Thymus (tissue), 11 donors: ENCODE measurements at regions not wholly inside any gene's neighbourhood (a gene's known extent, or its start where the extent isn't known, plus 50 kb on each side); places are given as distances from the start of the nearest gene placed in this dataset.

Experiments
- DNase-seq, 9 donors: peaks; one replicate each; pipeline ENCODE4 v3.0.0-alpha.2; 2013; ENCODE audit warnings: low spot score in 9 of 9, low read depth in 6 of 9, missing footprints in 1 of 9
- H3K27ac ChIP-seq, 2 donors: one replicate each; pipeline ENCODE4 v1.5.1; 2013; ENCODE audit warnings: control low read depth in 1 of 2, low read depth in 1 of 2, low read length in 1 of 2, mild to moderate bottlenecking in 1 of 2, moderate library complexity in 1 of 2
- H3K27me3 ChIP-seq, 2 donors: one replicate each; pipeline ENCODE4 v1.5.1; 2013; ENCODE audit warnings: low read length in 1 of 2; ENCODE audit not compliant: control insufficient read depth in 2 of 2, insufficient read depth in 1 of 2
- H3K36me3 ChIP-seq, 2 donors: one replicate each; pipeline ENCODE4 v1.5.1; 2013; ENCODE audit warnings: low read length in 1 of 2, mild to moderate bottlenecking in 1 of 2, moderate library complexity in 1 of 2; ENCODE audit not compliant: control insufficient read depth in 2 of 2, insufficient read depth in 2 of 2
- H3K4me1 ChIP-seq, 2 donors: one replicate each; pipeline ENCODE4 v1.5.1; 2013; ENCODE audit warnings: low read length in 2 of 2; ENCODE audit not compliant: control insufficient read depth in 2 of 2, insufficient read depth in 2 of 2
- H3K4me3 ChIP-seq, 2 donors: one replicate each; pipeline ENCODE4 v1.5.1; 2013; ENCODE audit warnings: low read length in 2 of 2, control low read depth in 1 of 2, mild to moderate bottlenecking in 1 of 2
- H3K9me3 ChIP-seq, 2 donors: one replicate each; pipeline ENCODE4 v1.5.1; 2013; ENCODE audit warnings: low read length in 1 of 2, mild to moderate bottlenecking in 1 of 2; ENCODE audit not compliant: control insufficient read depth in 2 of 2, insufficient read depth in 1 of 2
- WGBS: extraction: QIAGEN DNeasy Blood & Tissue Kit; methylation state at CpG from one replicate; pipeline ENCODE4 v1.1.7; 2013; 5-methylcytosine and 5-hydroxymethylcytosine counted together
- donor health status: healthy.

DNA sequence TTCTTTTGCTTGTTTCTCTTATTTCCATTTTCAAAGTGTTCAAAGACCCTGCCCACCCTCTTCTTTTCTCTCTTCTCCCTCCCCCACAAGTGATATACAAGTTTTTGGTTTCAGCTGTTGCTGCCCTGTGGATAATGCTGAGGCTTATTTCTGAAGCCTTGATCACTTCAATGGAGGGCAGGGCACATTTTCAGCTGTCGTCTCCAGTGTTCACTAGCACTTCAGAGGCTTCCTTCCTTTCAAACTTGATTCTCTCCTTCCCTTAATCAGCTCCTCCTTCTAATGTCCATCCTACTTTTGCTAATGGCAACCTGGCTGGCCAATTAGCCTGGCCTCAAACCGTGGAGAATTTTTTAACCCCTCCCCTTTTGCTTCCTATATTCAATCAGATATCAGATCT is 435.7 kb upstream of the RUNX1 start:
- no peaks in the 10 kb centered on the region for H3K27me3 ChIP-seq
- WGBS, result 94% methylated on average over 2 of the region's 2 CpGs
- no peak for DNase-seq
- H3K27ac ChIP-seq, result no peak overlapping the region
- no peaks in the 10 kb centered on the region for H3K4me1 ChIP-seq
- H3K9me3 ChIP-seq, result no peaks in the 10 kb centered on the region
- H3K4me3 ChIP-seq, result no peak overlapping the region
- no peaks in the 10 kb centered on the region for H3K36me3 ChIP-seq

DNA sequence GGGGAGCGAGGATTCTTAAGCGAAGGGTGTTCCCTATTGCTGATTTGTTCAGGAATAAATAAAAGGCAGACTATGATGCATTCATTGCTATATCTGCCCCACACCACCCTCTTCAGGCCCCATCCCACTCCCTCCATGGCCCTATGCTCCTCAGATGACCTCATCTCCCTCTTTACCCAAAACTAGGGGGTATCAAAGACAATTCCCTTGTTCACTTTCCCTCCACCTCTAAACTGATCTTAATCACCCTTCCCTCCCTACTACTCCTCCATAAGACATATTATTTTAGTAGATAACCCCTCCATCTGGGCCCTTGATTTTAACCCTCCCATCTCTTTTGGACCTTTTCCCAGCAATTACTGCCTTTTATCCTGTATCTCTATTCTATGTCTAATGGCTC is 434.9 kb upstream of the RUNX1 start:
- over 99% methylated on average over 2 of the region's 2 CpGs for WGBS
- DNase-seq, result no peak
- H3K36me3 ChIP-seq, result no peaks in the 10 kb centered on the region
- H3K9me3 ChIP-seq, result no peaks in the 10 kb centered on the region
- no peaks in the 10 kb centered on the region for H3K27me3 ChIP-seq
- no peaks in the 10 kb centered on the region for H3K4me1 ChIP-seq
- no peak overlapping the region for H3K4me3 ChIP-seq
- no peak overlapping the region for H3K27ac ChIP-seq

DNA sequence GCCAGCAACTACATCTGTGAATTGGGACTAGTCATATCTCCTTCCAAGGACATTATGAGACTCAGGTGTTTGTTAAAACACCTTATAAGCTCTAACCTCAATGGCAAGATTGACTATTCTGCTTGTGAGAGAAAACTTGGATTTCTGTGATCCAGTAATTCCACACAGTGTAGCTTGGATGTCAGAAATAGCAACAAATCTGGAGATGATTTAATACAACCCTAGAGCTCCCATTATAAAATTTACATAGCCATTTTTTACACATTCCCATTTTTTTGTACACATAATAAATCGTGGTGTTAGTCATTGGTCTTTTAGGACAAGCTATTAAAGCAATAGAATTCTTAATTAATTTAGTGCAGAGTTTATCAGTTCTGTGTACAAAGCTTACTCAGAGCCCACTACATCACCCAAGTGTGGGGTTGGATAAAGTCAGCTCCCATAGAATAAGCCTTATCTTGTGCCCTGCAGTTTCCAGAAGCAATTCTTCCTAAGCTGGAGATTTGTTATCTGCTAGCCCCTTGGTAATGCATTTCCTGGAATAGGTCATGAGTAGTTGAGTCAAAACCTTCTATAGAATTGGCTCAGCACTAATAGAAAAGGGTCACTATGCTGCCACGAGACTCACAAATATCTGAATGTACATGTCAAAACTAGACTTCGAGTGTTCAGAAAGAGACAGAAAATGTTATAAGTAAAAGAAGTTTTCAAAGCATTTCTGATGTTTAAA is 434.0 kb upstream of the RUNX1 start:
- Histone ChIP-seq H3K4me1 (no peaks in the 10 kb centered on the region), H3K9me3 (no peaks in the 10 kb centered on the region), H3K27me3 (no peaks in the 10 kb centered on the region), H3K27ac (no peak overlapping the region), H3K36me3 (no peaks in the 10 kb centered on the region), H3K4me3 (no peak overlapping the region)
- DNase-seq, result no peak
- WGBS, result 96% methylated on average over 3 of the region's 3 CpGs

DNA sequence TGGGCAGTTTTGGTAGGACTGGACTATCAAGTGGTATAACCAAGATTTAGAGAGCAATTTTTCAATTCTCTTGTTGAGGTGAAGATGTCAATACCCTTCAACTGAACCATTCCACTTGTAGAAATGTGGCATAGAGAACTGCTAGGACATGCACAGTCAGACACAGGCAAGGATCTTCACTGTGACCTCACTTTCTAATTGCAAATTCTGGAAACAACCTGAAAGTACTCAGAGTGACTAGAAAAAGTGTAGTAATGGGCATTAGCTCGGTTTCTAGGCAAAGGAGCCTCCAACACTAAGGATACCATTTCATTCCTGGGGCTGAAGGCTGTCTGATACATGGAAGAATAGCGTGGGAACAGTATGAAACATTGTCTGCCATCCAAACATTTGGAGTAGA is 433.0 kb upstream of the RUNX1 start:
- Histone ChIP-seq H3K4me3 (no peak overlapping the region), H3K27me3 (no peaks in the 10 kb centered on the region), H3K4me1 (no peaks in the 10 kb centered on the region), H3K9me3 (no peaks in the 10 kb centered on the region), H3K27ac (no peak overlapping the region), H3K36me3 (no peaks in the 10 kb centered on the region)
- no peak for DNase-seq
- WGBS, result 92% methylated on average over 2 of the region's 2 CpGs

DNA sequence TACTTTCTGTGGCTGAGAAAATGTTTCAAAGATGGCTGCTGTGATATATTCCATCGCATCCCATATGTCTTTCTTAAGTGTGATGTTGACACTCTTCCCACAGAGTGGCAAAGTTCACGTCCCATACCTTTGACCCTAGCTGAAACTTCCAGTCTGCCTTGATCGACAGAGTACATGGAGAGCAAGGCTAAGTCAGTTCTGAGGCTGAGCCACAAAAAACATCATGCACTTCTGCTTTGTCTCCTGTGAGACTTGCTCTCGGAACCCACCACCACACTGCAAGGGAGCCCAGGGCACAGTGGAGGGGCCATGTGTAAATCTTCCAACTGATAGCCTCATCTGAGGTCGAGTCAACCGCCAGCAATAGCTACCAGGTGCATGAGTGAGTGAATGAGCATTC is 431.9 kb upstream of the RUNX1 start:
- Histone ChIP-seq H3K4me3 (no peak overlapping the region), H3K27ac (no peak overlapping the region), H3K27me3 (no peaks in the 10 kb centered on the region), H3K4me1 (peaks cover 0 to 5% of the 10 kb centered on the region in 2 donors), H3K36me3 (no peaks in the 10 kb centered on the region), H3K9me3 (no peaks in the 10 kb centered on the region)
- no peak for DNase-seq
- 96% methylated on average over 6 of the region's 6 CpGs for WGBS

DNA sequence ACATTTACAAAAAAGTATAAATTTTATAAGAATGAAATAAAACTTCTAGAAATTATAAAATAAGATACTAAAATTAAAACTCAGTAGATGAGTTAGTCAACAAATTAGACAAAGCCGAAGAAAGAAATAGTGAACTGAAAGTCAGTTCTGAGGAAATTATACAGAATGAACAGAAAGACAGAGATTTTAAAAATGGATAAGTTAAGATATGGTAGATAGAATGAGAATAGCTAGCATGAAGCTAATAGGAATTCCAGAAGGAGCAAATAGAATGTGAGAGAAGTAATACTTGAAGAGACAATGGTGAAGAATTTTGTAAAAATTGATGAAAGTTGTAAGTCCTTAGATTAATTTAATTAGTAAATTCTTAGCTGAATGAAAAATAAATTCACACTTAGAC is 430.4 kb upstream of the RUNX1 start:
- no peaks in the 10 kb centered on the region for H3K27me3 ChIP-seq
- WGBS, result 94% methylated on average over 1 of the region's 1 CpG
- H3K27ac ChIP-seq, result no peak overlapping the region
- no peaks in the 10 kb centered on the region for H3K9me3 ChIP-seq
- no peak overlapping the region for H3K4me3 ChIP-seq
- no peaks in the 10 kb centered on the region for H3K36me3 ChIP-seq
- no peak for DNase-seq
- peaks cover 0 to 10% of the 10 kb centered on the region in 2 donors for H3K4me1 ChIP-seq

DNA sequence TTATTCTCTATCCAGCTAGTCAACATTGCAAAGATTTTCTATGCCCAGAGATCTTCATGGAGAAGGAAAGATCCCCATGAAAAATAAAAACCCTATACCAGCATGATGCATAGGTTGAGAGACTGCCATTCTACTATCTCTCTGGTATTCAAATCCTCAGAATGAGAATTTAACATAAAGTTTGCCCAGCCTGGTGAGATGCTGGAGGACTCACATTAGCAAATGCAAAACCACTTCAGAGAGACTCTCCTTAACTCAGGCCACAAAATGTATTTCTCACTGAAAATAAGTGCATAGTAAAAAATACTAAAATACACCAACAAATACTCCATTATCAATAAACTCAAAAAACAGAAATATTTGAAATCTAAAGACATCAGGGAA is 430.0 kb upstream of the RUNX1 start:
- no peaks in the 10 kb centered on the region for H3K9me3 ChIP-seq
- no peaks in the 10 kb centered on the region for H3K27me3 ChIP-seq
- H3K4me3 ChIP-seq, result no peak overlapping the region
- no peak for DNase-seq
- H3K4me1 ChIP-seq, result peaks cover 0 to 10% of the 10 kb centered on the region in 2 donors
- H3K36me3 ChIP-seq, result no peaks in the 10 kb centered on the region
- H3K27ac ChIP-seq, result no peak overlapping the region

DNA sequence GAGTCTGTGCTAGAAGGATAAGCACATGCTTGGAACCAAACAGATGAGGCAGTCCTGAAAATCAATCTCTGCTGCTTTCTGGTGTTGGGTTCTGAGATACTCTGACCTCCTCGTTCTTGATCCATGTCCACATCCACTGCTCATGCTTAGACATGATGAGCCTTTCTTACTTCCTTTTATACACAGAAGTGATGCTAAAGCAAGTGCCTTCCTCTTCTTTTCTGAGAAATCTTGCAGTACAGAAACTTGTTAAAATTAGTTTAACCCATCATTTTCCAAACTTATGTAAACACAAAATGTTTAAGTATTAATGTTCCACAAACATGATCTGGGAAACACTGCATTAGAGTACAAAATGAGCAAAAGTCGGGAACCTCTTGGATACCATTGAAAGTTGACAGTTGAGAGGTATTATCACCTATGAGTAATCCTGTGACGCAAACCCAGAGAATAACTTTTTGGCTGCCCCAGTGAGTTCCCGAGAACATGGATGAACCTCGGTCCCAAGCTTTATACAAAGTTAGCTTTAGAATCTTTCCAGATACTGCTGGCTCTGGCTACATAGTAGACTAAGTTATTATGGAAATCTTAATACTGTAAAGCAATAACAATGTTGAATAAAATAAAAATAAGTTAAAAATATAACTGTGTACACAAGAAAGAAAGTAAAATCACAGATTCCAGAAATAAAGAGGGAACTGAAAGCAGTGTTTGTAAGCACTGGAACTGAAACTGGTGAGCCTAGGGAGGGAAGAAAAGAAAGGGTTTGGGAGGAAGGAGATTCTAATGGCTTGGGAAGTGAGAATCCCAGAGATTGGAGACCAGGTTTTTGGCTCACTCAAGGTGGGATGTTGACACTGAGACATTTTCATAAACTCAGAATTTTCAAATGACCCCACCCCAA is 429.3 kb upstream of the RUNX1 start:
- H3K27ac ChIP-seq, result no peak overlapping the region

DNA sequence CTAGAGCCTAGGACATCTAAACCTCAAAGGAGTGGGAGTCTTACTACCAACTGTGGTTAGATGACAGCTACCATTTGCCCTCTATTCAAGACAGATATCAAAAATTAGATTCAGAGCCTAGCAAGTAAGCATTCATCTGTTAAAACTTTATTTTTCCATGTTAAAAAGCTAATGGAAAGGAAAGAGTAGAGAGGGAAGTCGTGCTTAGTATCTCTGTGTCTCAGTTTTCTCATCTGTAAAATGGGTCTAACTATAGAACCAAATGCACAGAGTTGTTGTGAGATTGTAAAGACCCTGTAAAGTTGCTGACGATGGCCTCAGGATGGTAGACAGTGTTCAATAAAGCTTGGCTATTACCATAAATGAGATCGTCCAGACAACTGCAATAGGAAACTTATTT is 428.5 kb upstream of the RUNX1 start:
- Histone ChIP-seq H3K27me3 (no peaks in the 10 kb centered on the region), H3K4me1 (peaks cover 0 to 10% of the 10 kb centered on the region in 2 donors), H3K27ac (no peak overlapping the region), H3K9me3 (no peaks in the 10 kb centered on the region), H3K36me3 (no peaks in the 10 kb centered on the region), H3K4me3 (no peak overlapping the region)
- no peak for DNase-seq
- WGBS, result 97% methylated on average over 3 of the region's 3 CpGs

More for the DNA sequence above, 429.3 kb upstream of the RUNX1 start:
- Histone ChIP-seq H3K36me3 (no peaks in the 10 kb centered on the region), H3K4me1 (peaks cover 0 to 10% of the 10 kb centered on the region in 2 donors), H3K9me3 (no peaks in the 10 kb centered on the region), H3K27me3 (no peaks in the 10 kb centered on the region), H3K4me3 (no peak overlapping the region)
- 80% methylated on average over 5 of the region's 5 CpGs for WGBS
- DNase-seq, result no peak
